Type B pancreatic cell (in vitro differentiated cells): ENCODE measurements at regions not wholly inside any gene's neighbourhood (a gene's known extent, or its start where the extent isn't known, plus 50 kb on each side); places are given as distances from the start of the nearest gene placed in this dataset.
"Not testable (repeated sequence)": the region's sequence is repeated elsewhere in the genome, so short reads cannot be mapped to it uniquely, and the experiment has no call there.

ENCODE experiments used
- DNase-seq: peaks from one replicate; pipeline ENCODE4 v3.0.0; 2021; ENCODE audit warnings: mixed read lengths; ENCODE audit not compliant: unreplicated experiment; ENCODE audit errors: extremely low spot score
- H3K27ac Mint-ChIP-seq: 2 replicates; pipeline ENCODE4 v1.8.0; 2021; ENCODE audit warnings: mild to moderate bottlenecking, mixed read lengths
- H3K27me3 Mint-ChIP-seq: 2 replicates; pipeline ENCODE4 v1.8.0; 2021; ENCODE audit warnings: mixed read lengths
- H3K36me3 Mint-ChIP-seq: 2 replicates; pipeline ENCODE4 v1.8.0; 2021; ENCODE audit warnings: mixed read lengths
- H3K4me1 Mint-ChIP-seq: one replicate; pipeline ENCODE4 v1.8.0; 2021; ENCODE audit warnings: mixed read lengths; ENCODE audit not compliant: unreplicated experiment
- H3K4me3 Mint-ChIP-seq: 2 replicates; pipeline ENCODE4 v1.8.0; 2021; ENCODE audit warnings: mild to moderate bottlenecking, mixed read lengths
- H3K9me3 Mint-ChIP-seq: 2 replicates; pipeline ENCODE4 v1.8.0; 2021; ENCODE audit warnings: mixed read lengths
- TF ChIP-seq, protein P1 (sequence below): fragments of 200-600 bp; sonication (generic); conservative IDR thresholded peaks from 2 replicates; pipeline ENCODE4 v1.5.0; 2021; ENCODE audit warnings: antibody characterized with exemption, mild to moderate bottlenecking

DNA sequence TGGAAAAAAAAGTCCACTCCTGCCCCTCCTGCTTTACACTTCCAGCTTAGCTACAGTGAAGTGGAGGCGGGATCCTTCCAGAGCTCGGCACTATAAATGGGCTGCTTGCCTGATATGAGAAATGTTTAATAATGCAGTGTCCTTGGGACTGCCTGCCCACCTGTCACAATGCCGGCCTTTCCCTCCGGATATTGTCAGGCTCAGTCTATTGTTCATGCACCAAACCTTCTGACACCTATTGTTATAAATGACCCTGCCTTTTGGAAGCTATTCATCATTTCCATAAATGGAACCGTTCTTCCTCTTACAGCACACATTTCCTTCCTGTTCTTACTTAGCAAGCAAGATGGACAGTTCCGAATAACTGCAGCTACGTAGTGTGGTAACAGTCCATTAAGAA is 146.3 kb downstream of the DMAC1 start:
- no peaks in the 10 kb centered on the region for H3K27me3 Mint-ChIP-seq
- DNase-seq = no peak
- no peaks in the 10 kb centered on the region for H3K36me3 Mint-ChIP-seq
- TF ChIP-seq, protein P1, sequence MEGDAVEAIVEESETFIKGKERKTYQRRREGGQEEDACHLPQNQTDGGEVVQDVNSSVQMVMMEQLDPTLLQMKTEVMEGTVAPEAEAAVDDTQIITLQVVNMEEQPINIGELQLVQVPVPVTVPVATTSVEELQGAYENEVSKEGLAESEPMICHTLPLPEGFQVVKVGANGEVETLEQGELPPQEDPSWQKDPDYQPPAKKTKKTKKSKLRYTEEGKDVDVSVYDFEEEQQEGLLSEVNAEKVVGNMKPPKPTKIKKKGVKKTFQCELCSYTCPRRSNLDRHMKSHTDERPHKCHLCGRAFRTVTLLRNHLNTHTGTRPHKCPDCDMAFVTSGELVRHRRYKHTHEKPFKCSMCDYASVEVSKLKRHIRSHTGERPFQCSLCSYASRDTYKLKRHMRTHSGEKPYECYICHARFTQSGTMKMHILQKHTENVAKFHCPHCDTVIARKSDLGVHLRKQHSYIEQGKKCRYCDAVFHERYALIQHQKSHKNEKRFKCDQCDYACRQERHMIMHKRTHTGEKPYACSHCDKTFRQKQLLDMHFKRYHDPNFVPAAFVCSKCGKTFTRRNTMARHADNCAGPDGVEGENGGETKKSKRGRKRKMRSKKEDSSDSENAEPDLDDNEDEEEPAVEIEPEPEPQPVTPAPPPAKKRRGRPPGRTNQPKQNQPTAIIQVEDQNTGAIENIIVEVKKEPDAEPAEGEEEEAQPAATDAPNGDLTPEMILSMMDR = no peak
- H3K4me1 Mint-ChIP-seq = peaks cover 18% of the 10 kb centered on the region
- H3K9me3 Mint-ChIP-seq = no peaks in the 10 kb centered on the region
- no peak overlapping the region for H3K4me3 Mint-ChIP-seq
- H3K27ac Mint-ChIP-seq = no peak overlapping the region

DNA sequence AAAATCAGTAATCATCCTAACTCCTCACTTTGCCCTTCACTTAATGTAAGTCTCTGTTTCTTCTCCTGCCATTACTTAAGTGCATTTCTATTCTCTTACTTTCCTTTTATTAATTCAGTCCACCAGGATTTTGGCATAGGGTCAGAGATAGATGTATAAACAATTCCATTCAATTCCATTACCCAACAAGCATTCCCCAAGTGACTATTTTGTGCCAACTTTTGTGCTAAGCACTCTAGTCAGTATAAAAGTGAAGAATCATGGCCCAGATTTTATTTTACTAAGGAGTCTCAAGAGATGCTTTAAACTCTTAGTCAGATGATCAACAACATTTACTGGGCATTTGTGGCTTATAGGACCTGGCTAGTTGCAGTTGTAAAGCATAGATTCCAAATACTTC is 159.3 kb downstream of the DMAC1 start:
- Mint-ChIP-seq H3K4me3 (no peak overlapping the region), H3K27ac (no peak overlapping the region), H3K36me3 (no peaks in the 10 kb centered on the region), H3K9me3 (no peaks in the 10 kb centered on the region), H3K4me1 (no peaks in the 10 kb centered on the region), H3K27me3 (no peaks in the 10 kb centered on the region)
- no peak for DNase-seq
- TF ChIP-seq, protein P1 = no peak

DNA sequence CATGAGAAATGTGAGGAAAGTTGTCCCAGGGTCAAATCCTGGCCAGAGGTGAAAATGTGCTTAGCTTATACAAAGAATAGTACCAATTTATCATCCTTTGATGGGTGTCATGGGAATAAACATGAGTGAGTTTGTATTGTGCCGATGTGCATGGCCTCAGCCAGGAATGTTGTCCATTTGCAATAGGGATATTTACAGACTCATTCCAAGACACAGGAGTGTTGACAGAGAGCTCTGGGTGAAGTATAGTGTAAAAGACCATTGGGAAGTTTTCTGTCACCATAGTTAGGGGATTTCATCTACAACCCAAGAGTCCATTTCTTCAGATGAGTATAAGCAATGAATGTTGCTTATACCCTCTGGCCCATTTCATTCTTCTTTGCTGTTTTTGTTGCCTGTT is 160.1 kb downstream of the DMAC1 start:
- H3K27ac Mint-ChIP-seq = no peak overlapping the region
- TF ChIP-seq, protein P1 = no peak
- no peak overlapping the region for H3K4me3 Mint-ChIP-seq
- DNase-seq = no peak
- H3K36me3 Mint-ChIP-seq = no peaks in the 10 kb centered on the region
- H3K27me3 Mint-ChIP-seq = no peaks in the 10 kb centered on the region
- H3K4me1 Mint-ChIP-seq = no peaks in the 10 kb centered on the region
- H3K9me3 Mint-ChIP-seq = no peaks in the 10 kb centered on the region

DNA sequence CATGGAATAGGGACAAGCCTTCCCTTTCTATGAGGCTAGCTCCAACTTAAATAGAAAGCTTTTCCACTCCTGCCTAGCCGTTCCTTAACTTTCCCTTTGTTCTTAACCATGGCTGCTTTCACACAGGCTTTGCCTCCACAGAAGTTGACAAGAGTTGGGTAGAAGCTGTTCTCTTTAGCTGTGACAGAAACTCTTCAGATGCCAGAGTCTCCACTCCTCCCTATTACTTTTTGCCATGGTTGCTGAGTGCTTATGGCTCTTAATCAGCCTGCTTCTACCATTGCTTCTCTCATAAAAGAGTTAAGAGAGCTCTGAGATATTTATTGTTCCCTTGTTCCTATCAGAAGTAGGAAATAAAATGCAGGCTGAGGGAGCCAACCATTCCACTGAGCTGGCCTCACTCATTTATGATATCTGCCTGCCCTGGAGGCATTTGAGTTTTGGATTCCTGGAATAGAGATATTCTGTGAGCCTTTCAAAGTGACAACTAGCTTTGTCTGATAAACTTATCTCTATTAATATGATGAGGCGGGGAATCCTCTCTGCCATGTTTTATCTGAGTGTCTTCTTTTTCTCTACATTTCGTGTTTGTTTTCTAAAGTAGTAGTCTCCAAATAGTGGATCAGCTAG is 162.6 kb downstream of the DMAC1 start:
- Mint-ChIP-seq H3K36me3 (no peaks in the 10 kb centered on the region), H3K27ac (no peak overlapping the region)

DNA sequence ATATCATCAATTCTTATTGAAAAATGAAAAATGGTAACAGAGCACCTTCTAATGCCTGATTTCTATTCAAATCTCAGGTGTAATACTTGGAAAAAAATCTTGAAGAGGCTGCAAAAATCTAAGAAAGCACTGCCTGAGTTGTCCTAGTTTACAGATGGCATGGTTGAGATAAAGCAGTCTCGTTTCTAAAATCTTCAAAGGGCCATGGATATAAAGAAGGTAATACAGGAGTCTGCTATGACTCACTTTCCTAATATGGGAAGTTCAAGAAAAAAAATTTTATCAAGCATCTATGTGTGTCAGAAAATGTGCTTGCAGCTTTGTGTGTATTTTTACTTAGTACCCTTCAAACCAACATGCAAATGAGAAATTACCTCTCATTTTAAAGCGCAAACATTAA is 163.3 kb downstream of the DMAC1 start:
- H3K4me1 Mint-ChIP-seq = no peaks in the 10 kb centered on the region
- TF ChIP-seq, protein P1 = no peak
- no peak for DNase-seq
- H3K27ac Mint-ChIP-seq = no peak overlapping the region
- H3K36me3 Mint-ChIP-seq = no peaks in the 10 kb centered on the region
- no peaks in the 10 kb centered on the region for H3K27me3 Mint-ChIP-seq
- H3K9me3 Mint-ChIP-seq = no peaks in the 10 kb centered on the region
- no peak overlapping the region for H3K4me3 Mint-ChIP-seq

More for the DNA sequence above, 162.6 kb downstream of the DMAC1 start:
- DNase-seq = no peak
- H3K9me3 Mint-ChIP-seq = no peaks in the 10 kb centered on the region
- H3K4me1 Mint-ChIP-seq = no peaks in the 10 kb centered on the region
- TF ChIP-seq, protein P1 = no peak
- H3K27me3 Mint-ChIP-seq = no peaks in the 10 kb centered on the region
- H3K4me3 Mint-ChIP-seq = no peak overlapping the region

DNA sequence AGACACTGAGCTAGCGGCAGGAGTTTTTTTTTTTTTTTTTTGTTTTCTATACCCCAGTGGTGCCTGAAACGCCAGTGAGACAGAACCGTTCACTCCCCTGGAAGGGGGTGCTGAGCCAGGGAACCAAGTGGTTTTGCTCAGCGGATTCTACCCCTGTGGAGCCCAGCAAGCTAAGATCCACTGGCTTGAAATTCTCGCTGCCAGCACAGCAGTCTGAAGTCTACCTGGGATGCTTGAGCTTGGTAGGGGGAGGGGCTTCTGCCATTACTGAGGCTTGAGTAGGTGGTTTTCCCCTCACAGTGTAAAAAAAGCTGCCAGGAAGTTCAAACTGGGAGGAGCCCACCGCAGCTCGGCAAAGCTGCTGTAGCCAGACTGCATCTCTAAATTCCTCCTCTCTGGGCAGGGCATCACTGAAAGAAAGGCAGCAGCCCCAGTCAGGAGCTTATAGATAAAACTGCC is 173.0 kb downstream of the DMAC1 start:
- not testable (repeated sequence) for H3K4me1 Mint-ChIP-seq, DNase-seq, H3K4me3 Mint-ChIP-seq, H3K36me3 Mint-ChIP-seq, H3K9me3 Mint-ChIP-seq, H3K27me3 Mint-ChIP-seq, H3K27ac Mint-ChIP-seq
